GM21786 (cell line): ENCODE measurements at regions not wholly inside any gene's neighbourhood (a gene's known extent, or its start where the extent isn't known, plus 50 kb on each side); places are given as distances from the start of the nearest gene placed in this dataset.
"Not testable (repeated sequence)": the region's sequence is repeated elsewhere in the genome, so short reads cannot be mapped to it uniquely, and the experiment has no call there.

Experiments
- ATAC-seq: cut with Tn5 transposase; IDR thresholded peaks from one replicate; pipeline ENCODE4 v1.9.1; 2021; ENCODE audit not compliant: unreplicated experiment

GRCh38 chr10:35824704-35825103 lies 182.6 kb upstream of the FZD8 start:
- ATAC-seq: no peak

- no peak for ATAC-seq
Observed at GRCh38 chr10:35822316-35822715, 180.2 kb upstream of the FZD8 start.

GRCh38 chr10:35821339-35821911 lies 179.3 kb upstream of the FZD8 start:
- ATAC-seq: peak; percentile 78

GRCh38 chr10:35819736-35820135 lies 177.6 kb upstream of the FZD8 start:
- no peak for ATAC-seq

- no peak for ATAC-seq
Observed at GRCh38 chr10:35819011-35819410, 176.9 kb upstream of the FZD8 start.

- ATAC-seq: not testable (repeated sequence)
Observed at GRCh38 chr10:35817109-35817508, 175.0 kb upstream of the FZD8 start.

- ATAC-seq: no peak
Observed at GRCh38 chr10:35813219-35813618, 171.1 kb upstream of the FZD8 start.

GRCh38 chr10:35808344-35808743 lies 166.2 kb upstream of the FZD8 start:
- no peak for ATAC-seq

GRCh38 chr10:35803046-35803445 lies 160.9 kb upstream of the FZD8 start:
- no peak for ATAC-seq

GRCh38 chr10:35797187-35797586 lies 155.1 kb upstream of the FZD8 start:
- no peak for ATAC-seq

GRCh38 chr10:35795131-35795824 lies 153.2 kb upstream of the FZD8 start:
- ATAC-seq: no peak

- no peak for ATAC-seq
Observed at GRCh38 chr10:35794703-35795102, 152.6 kb upstream of the FZD8 start.

GRCh38 chr10:35792291-35792690 lies 150.2 kb upstream of the FZD8 start:
- ATAC-seq: no peak

GRCh38 chr10:35789996-35790395 lies 147.9 kb upstream of the FZD8 start:
- ATAC-seq: no peak

GRCh38 chr10:35784751-35785150 lies 142.7 kb upstream of the FZD8 start:
- no peak for ATAC-seq

- ATAC-seq: no peak
Observed at GRCh38 chr10:35783305-35783838, 141.3 kb upstream of the FZD8 start.

- ATAC-seq: no peak
Observed at GRCh38 chr10:35781643-35782035, 139.5 kb upstream of the FZD8 start.

- ATAC-seq: no peak
Observed at GRCh38 chr10:35780970-35781642, 139.0 kb upstream of the FZD8 start.

GRCh38 chr10:35778306-35778705 lies 136.2 kb upstream of the FZD8 start:
- ATAC-seq: no peak

- ATAC-seq: not testable (repeated sequence)
Observed at GRCh38 chr10:35776557-35776956, 134.5 kb upstream of the FZD8 start.

- ATAC-seq: no peak
Observed at GRCh38 chr10:35774109-35774508, 132.0 kb upstream of the FZD8 start.

- no peak for ATAC-seq
Observed at GRCh38 chr10:35770817-35771355, 128.8 kb upstream of the FZD8 start.
